Tibial artery (tissue), 4 donors: ENCODE measurements at regions not wholly inside any gene's neighbourhood (a gene's known extent, or its start where the extent isn't known, plus 50 kb on each side); places are given as distances from the start of the nearest gene placed in this dataset.

Source experiments
- DNase-seq, 2 donors: peaks; one replicate each; pipeline ENCODE4 v3.0.0-alpha.2; 2019
- H3K27ac ChIP-seq, 2 donors: fragments of 200-600 bp; sonication (generic) in 1 of 2; 1 replicate in 1 of 2; 2 replicates in 1 of 2; pipeline ENCODE4 v1.5.1; 2018 to 2019; ENCODE audit warnings: mild to moderate bottlenecking in 1 of 2
- H3K27me3 ChIP-seq, 2 donors: fragments of 200-600 bp; sonication (generic) in 1 of 2; one replicate each; pipeline versions ENCODE4 v1.5.1 to v1.6.0; 2016 to 2019
- H3K36me3 ChIP-seq, 3 donors: fragments of 200-600 bp; sonication (generic) in 2 of 3; one replicate each; pipeline ENCODE4 v1.5.1; 2016 to 2019; ENCODE audit warnings: mild to moderate bottlenecking in 2 of 3
- H3K4me1 ChIP-seq, 4 donors: fragments of 200-600 bp; sonication (generic) in 2 of 4; 1 replicate in 3 of 4; 2 replicates in 1 of 4; pipeline ENCODE4 v1.5.1; 2016 to 2019
- H3K4me3 ChIP-seq, 2 donors: fragments of 200-600 bp; sonication (generic) in 1 of 2; 1 replicate in 1 of 2; 2 replicates in 1 of 2; pipeline ENCODE4 v1.5.1; 2018 to 2019; ENCODE audit warnings: mild to moderate bottlenecking in 2 of 2
- H3K9me3 ChIP-seq, 3 donors: fragments of 200-600 bp; sonication (generic) in 1 of 3; one replicate each; pipeline ENCODE4 v1.5.1; 2016 to 2019
- CTCF ChIP-seq, 2 experiments: fragments of 200-600 bp in 1 of 2; fragments of 450-650 bp in 1 of 2; IDR thresholded peaks; one replicate each; pipeline ENCODE4 v1.5.1; 2017 to 2019; ENCODE audit warnings: antibody characterized with exemption in 2 of 2, mild to moderate bottlenecking in 1 of 2, moderate library complexity in 1 of 2
- intact Hi-C: fragments of 100-400 bp; cut with DNase I; formaldehyde crosslinking; loops from one replicate; pipeline ENCODE4 v1.15.0; 2023; ENCODE audit warnings: low total_unique reads

- DNase-seq = no peak
- Histone ChIP-seq H3K4me3 (no peak overlapping the region), H3K36me3 (no peaks in the 10 kb centered on the region), H3K27ac (no peak overlapping the region), H3K4me1 (no peaks in the 10 kb centered on the region), H3K27me3 (no peaks in the 10 kb centered on the region), H3K9me3 (no peaks in the 10 kb centered on the region)
- intact Hi-C loops = no loop called here
- no peak for TF ChIP-seq CTCF (IDR thresholded peaks at IDR 0.05)
These were observed 144.4 kb downstream of the HAPSTR1 start for GRCh38 chr16:9235867-9236266.

GRCh38 chr16:9236319-9236718, 144.9 kb downstream of the HAPSTR1 start:
- Histone ChIP-seq H3K9me3 (no peaks in the 10 kb centered on the region), H3K27me3 (no peaks in the 10 kb centered on the region), H3K4me1 (no peaks in the 10 kb centered on the region), H3K36me3 (no peaks in the 10 kb centered on the region), H3K27ac (no peak overlapping the region), H3K4me3 (no peak overlapping the region)
- TF ChIP-seq CTCF (IDR thresholded peaks at IDR 0.05) = no peak
- intact Hi-C loops = no loop called here
- DNase-seq = no peak

- intact Hi-C loops = no loop called here
- H3K4me3 ChIP-seq = no peak overlapping the region
These were observed 146.9 kb downstream of the HAPSTR1 start for GRCh38 chr16:9238346-9238745.

GRCh38 chr16:9241177-9241576, 149.7 kb downstream of the HAPSTR1 start:
- Histone ChIP-seq H3K9me3 (no peaks in the 10 kb centered on the region), H3K36me3 (no peaks in the 10 kb centered on the region), H3K27me3 (no peaks in the 10 kb centered on the region), H3K4me1 (no peaks in the 10 kb centered on the region), H3K27ac (no peak overlapping the region), H3K4me3 (no peak overlapping the region)
- DNase-seq = no peak
- no peak for TF ChIP-seq CTCF (IDR thresholded peaks at IDR 0.05)
- intact Hi-C loops = no loop called here

More at GRCh38 chr16:9238346-9238745, 146.9 kb downstream of the HAPSTR1 start:
- Histone ChIP-seq H3K27ac (no peak overlapping the region), H3K27me3 (no peaks in the 10 kb centered on the region), H3K36me3 (no peaks in the 10 kb centered on the region), H3K9me3 (no peaks in the 10 kb centered on the region), H3K4me1 (no peaks in the 10 kb centered on the region)
- no peak for TF ChIP-seq CTCF (IDR thresholded peaks at IDR 0.05)
- no peak for DNase-seq

- no peak for TF ChIP-seq CTCF (IDR thresholded peaks at IDR 0.05)
- Histone ChIP-seq H3K4me3 (no peak overlapping the region), H3K36me3 (no peaks in the 10 kb centered on the region), H3K27me3 (no peaks in the 10 kb centered on the region), H3K9me3 (no peaks in the 10 kb centered on the region), H3K4me1 (no peaks in the 10 kb centered on the region), H3K27ac (no peak overlapping the region)
- no peak for DNase-seq
- intact Hi-C loops = no loop called here
These were observed 156.7 kb downstream of the HAPSTR1 start for GRCh38 chr16:9248162-9248561.

- TF ChIP-seq CTCF (IDR thresholded peaks at IDR 0.05) = no peak
- DNase-seq = no peak
- Histone ChIP-seq H3K27me3 (peaks cover 0 to 2% of the 10 kb centered on the region in 2 donors), H3K36me3 (no peaks in the 10 kb centered on the region), H3K4me3 (no peak overlapping the region), H3K9me3 (no peaks in the 10 kb centered on the region), H3K27ac (no peak overlapping the region), H3K4me1 (no peaks in the 10 kb centered on the region)
- intact Hi-C loops = no loop called here
These were observed 158.1 kb downstream of the HAPSTR1 start for GRCh38 chr16:9249534-9249933.
